ENCODE measurements at regions not wholly inside any gene's neighbourhood (a gene's known extent, or its start where the extent isn't known, plus 50 kb on each side); places are given as distances from the start of the nearest gene placed in this dataset.
"Not testable (repeated sequence)": the region's sequence is repeated elsewhere in the genome, so short reads cannot be mapped to it uniquely, and the experiment has no call there.

- Histone ChIP-seq H3K4me1 (ENCODE audit: low read depth) (no peaks in the 10 kb centered on the region), H3K27me3 (peaks cover 53% of the 10 kb centered on the region), H3K4me3 (no peak overlapping the region), H3K36me3 (no peaks in the 10 kb centered on the region), H3K9me3 (ENCODE audit: low read depth) (no peaks in the 10 kb centered on the region), H3K27ac (no peak overlapping the region)
- no peak for DNase-seq (ENCODE audit: low read depth in 1 of 2, low spot score in 1 of 2)
- no peak for TF ChIP-seq CTCF (IDR thresholded peaks at IDR 0.05; ENCODE audit: low read depth, low read length)
Observed at GRCh38 chr1:866095-866494, 57.6 kb upstream of the SAMD11 start.

GRCh38 chr1:866631-867299 is 57.0 kb upstream of the SAMD11 start:
- not testable (repeated sequence) for H3K9me3 ChIP-seq (ENCODE audit: low read depth); H3K4me3 ChIP-seq; H3K4me1 ChIP-seq (ENCODE audit: low read depth); DNase-seq (ENCODE audit: low read depth in 1 of 2, low spot score in 1 of 2); H3K36me3 ChIP-seq; H3K27ac ChIP-seq
- peaks cover 60% of the 10 kb centered on the region for H3K27me3 ChIP-seq

- H3K27me3 ChIP-seq: peaks cover 67% of the 10 kb centered on the region
- not testable (repeated sequence) for H3K4me1 ChIP-seq (ENCODE audit: low read depth); H3K9me3 ChIP-seq (ENCODE audit: low read depth); H3K36me3 ChIP-seq; H3K4me3 ChIP-seq; H3K27ac ChIP-seq
- peak in 1 of 2 donors; percentile 25 for DNase-seq (ENCODE audit: low read depth in 1 of 2, low spot score in 1 of 2)
Observed at GRCh38 chr1:867550-867949, 56.2 kb upstream of the SAMD11 start.

GRCh38 chr1:869499-870244 is 54.1 kb upstream of the SAMD11 start:
- Histone ChIP-seq H3K4me1 (ENCODE audit: low read depth) (no peaks in the 10 kb centered on the region), H3K4me3 (no peak overlapping the region), H3K9me3 (ENCODE audit: low read depth) (no peaks in the 10 kb centered on the region), H3K36me3 (no peaks in the 10 kb centered on the region), H3K27me3 (peaks cover 77% of the 10 kb centered on the region), H3K27ac (no peak overlapping the region)
- TF ChIP-seq CTCF (IDR thresholded peaks at IDR 0.05; ENCODE audit: low read depth, low read length): peak; percentile 65
- peak; percentile 56 to 74 for DNase-seq (ENCODE audit: low read depth in 1 of 2, low spot score in 1 of 2)

Measured in cardiac muscle cell (in vitro differentiated cells and primary cell).